ENCODE measurements at regions not wholly inside any gene's neighbourhood (a gene's known extent, or its start where the extent isn't known, plus 50 kb on each side); places are given as distances from the start of the nearest gene placed in this dataset.

DNA sequence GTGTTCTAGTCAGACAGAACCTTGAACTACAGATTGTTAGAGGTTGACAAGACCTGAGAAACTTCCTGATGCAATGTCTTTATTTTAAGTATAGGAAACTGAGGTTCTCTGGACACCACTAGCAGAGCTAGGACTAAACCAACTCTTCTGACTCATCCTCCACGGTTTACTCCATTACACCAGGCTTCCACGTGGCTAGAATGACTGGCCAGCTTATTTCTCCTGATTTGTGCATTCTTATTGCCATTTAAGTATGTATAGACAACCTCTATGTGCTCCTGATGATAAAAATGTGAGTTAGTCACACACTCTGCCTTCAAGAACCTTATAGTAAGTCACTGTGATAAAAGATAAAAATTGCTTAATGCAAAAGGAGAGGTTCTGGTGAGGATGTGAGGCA is 182.7 kb downstream of the MEX3B start:
- TF ChIP-seq, protein P1, sequence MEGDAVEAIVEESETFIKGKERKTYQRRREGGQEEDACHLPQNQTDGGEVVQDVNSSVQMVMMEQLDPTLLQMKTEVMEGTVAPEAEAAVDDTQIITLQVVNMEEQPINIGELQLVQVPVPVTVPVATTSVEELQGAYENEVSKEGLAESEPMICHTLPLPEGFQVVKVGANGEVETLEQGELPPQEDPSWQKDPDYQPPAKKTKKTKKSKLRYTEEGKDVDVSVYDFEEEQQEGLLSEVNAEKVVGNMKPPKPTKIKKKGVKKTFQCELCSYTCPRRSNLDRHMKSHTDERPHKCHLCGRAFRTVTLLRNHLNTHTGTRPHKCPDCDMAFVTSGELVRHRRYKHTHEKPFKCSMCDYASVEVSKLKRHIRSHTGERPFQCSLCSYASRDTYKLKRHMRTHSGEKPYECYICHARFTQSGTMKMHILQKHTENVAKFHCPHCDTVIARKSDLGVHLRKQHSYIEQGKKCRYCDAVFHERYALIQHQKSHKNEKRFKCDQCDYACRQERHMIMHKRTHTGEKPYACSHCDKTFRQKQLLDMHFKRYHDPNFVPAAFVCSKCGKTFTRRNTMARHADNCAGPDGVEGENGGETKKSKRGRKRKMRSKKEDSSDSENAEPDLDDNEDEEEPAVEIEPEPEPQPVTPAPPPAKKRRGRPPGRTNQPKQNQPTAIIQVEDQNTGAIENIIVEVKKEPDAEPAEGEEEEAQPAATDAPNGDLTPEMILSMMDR (IDR thresholded peaks at IDR 0.05): no peak
- Histone ChIP-seq H3K4me1 (peaks cover 0 to 6% (median 0%) of the 10 kb centered on the region in 3 donors), H3K27ac (no peak overlapping the region), H3K9me3 (no peaks in the 10 kb centered on the region), H3K36me3 (no peaks in the 10 kb centered on the region), H3K4me3 (no peak overlapping the region), H3K27me3 (no peaks in the 10 kb centered on the region)
- ATAC-seq (no peak), FAIRE-seq (no peak), DNase-seq (no peak)
- 51 to 52% methylated on average over 2 of the region's 2 CpGs for WGBS, 2 donors
- intact Hi-C loops (cut with DNase I): no loop called here

DNA sequence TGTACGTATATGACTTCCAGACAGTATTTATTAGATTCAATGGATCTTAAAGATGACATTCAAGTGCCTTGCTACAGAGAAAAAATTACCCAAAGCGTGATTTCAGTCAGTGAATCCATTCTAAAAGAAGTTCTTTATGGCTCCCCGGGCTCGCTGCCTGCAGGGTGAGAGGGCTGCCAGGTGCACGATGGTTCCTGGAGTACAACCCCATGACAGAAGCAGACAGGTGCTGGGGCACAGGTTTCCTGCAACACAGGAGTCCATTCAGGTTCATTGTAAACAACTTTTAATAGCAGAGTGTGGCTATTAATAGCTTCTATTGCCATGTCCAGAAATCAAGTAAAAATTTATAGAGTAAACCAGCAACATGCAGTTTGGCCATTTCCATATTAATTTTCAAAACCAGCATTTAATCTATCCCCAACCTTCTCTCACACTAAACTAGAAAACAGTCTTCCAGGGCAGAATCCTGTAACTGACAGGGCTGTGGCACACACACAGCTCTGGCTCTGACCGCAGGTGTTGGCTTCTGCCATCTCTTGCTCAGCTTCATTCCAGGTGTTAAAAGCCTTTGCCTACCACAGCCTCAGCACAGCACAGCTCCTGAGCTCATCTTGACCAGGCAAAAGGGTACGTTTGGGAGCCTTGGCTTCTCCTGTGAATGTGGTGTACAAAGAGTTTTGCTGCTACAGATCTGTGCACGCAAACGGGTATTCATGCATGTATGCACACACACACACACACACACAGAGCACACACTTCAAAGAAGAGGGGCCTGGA is 185.9 kb downstream of the MEX3B start:
- TF ChIP-seq, protein P1 (IDR thresholded peaks at IDR 0.05): no peak
- Histone ChIP-seq H3K4me1 (peaks cover 0 to 6% (median 0%) of the 10 kb centered on the region in 3 donors), H3K36me3 (no peaks in the 10 kb centered on the region), H3K9me3 (no peaks in the 10 kb centered on the region), H3K27me3 (no peaks in the 10 kb centered on the region), H3K4me3 (no peak overlapping the region), H3K27ac (no peak overlapping the region)
- intact Hi-C loops (cut with DNase I): no loop called here
- DNase-seq: peak in 1 of 6 donors; percentile 7
- no peak for FAIRE-seq
- 50 to 53% methylated on average over 9 of the region's 9 CpGs for WGBS, 2 donors
- ATAC-seq: peak in 2 of 4 donors; percentile 67 to 86

DNA sequence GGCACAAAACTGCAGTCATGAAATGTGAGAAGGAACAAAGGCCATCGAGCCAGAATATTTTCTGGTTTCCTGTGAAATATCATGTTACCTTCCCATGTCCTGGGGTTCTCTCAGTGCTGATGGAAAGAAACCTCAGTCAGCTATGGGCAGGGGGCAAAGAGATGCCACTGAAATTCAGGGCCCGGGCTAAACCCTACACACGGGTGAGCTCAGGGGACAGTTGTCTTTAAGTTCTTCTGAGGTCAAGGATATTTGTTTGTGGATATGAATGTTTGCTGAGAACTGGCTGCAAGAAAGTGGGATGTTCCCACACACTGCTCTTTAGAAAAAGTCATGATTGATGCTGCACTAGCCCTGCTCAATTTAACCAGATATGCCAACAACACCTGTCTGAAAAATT is 187.2 kb downstream of the MEX3B start:
- TF ChIP-seq, protein P1 (IDR thresholded peaks at IDR 0.05): no peak
- intact Hi-C loops (cut with DNase I): no loop called here
- whole genome bisulfite sequencing, 2 donors: 45 to 49% methylated on average over 3 of the region's 3 CpGs
- H3K27ac ChIP-seq: no peak overlapping the region
- no peaks in the 10 kb centered on the region for H3K9me3 ChIP-seq
- DNase-seq (no peak), FAIRE-seq (no peak), ATAC-seq (no peak)
- H3K27me3 ChIP-seq: no peaks in the 10 kb centered on the region
- H3K4me3 ChIP-seq: no peak overlapping the region
- no peaks in the 10 kb centered on the region for H3K36me3 ChIP-seq
- H3K4me1 ChIP-seq: peaks cover 0 to 6% (median 0%) of the 10 kb centered on the region in 3 donors

DNA sequence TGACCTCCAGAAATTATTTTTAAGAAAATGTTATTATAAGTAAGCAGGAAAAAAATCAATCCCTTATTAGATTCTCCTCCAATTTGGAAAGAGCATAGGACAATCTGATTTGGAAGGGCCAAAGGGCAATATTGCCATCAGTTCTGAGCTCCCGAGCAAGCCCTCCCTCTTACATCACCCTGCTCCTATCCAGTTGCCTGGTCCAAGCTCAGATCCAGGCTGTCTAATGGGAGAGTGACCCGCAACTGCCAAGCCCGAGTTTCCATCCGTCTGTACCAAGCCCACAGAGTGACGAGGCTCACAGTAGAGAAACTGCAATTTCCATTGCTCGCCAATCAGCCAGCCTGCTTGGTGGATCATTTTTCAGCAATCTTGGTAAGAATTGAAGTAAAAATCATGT is 187.7 kb downstream of the MEX3B start:
- Histone ChIP-seq H3K27ac (no peak overlapping the region), H3K9me3 (no peaks in the 10 kb centered on the region), H3K4me3 (no peak overlapping the region), H3K27me3 (no peaks in the 10 kb centered on the region), H3K36me3 (no peaks in the 10 kb centered on the region), H3K4me1 (peaks cover 0 to 6% (median 0%) of the 10 kb centered on the region in 3 donors)
- FAIRE-seq: no peak
- intact Hi-C loops (cut with DNase I): no loop called here
- DNase-seq: no peak
- WGBS, 2 donors: 95 to 96% methylated on average over 6 of the region's 6 CpGs
- ATAC-seq: no peak
- TF ChIP-seq, protein P1 (IDR thresholded peaks at IDR 0.05): no peak

DNA sequence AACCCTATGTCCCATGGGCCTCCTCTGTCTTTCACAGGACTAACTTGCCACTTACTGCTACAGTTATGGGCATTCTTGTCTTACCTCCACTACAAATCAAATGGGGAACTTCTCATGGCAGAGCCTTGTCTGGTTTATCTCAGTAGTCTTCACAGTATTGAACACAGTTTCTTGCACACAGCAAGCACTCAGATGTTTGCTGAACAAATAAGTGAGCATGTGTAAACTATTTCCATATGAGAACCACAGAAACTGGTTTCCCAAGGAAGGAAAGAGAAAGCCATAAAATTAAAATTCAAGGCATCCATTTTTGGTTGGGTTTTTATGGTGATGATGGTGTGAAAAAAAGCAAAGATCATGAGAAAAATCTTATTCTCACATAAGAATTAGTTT is 189.2 kb downstream of the MEX3B start:
- ATAC-seq: no peak
- H3K36me3 ChIP-seq: no peaks in the 10 kb centered on the region
- no peak overlapping the region for H3K27ac ChIP-seq
- no peak for FAIRE-seq
- TF ChIP-seq, protein P1 (IDR thresholded peaks at IDR 0.05): no peak
- H3K4me1 ChIP-seq: peaks cover 0 to 6% (median 0%) of the 10 kb centered on the region in 3 donors
- H3K4me3 ChIP-seq: no peak overlapping the region
- no peaks in the 10 kb centered on the region for H3K9me3 ChIP-seq
- no peak for DNase-seq
- no peaks in the 10 kb centered on the region for H3K27me3 ChIP-seq
- intact Hi-C loops (cut with DNase I): no loop called here
